Body of pancreas (tissue), 4 donors: ENCODE measurements at regions not wholly inside any gene's neighbourhood (a gene's known extent, or its start where the extent isn't known, plus 50 kb on each side); places are given as distances from the start of the nearest gene placed in this dataset.

Experiments used
- ATAC-seq: fragments of 150-250 bp; one replicate; pipeline ENCODE4 v1.9.1; 2016
- DNase-seq, 4 donors: peaks; one replicate each; pipeline ENCODE4 v3.0.0-alpha.2; 2019
- H3K27ac ChIP-seq, 4 donors: fragments of 200-600 bp; sonication (generic); 1 replicate in 3 of 4; 2 replicates in 1 of 4; pipeline versions ENCODE4 v1.5.1 to v1.6.1; 2016 to 2019; ENCODE audit warnings: mild to moderate bottlenecking in 1 of 4, mixed read lengths in 1 of 4, moderate library complexity in 1 of 4
- H3K27me3 ChIP-seq, 2 donors: fragments of 200-600 bp; sonication (generic); one replicate each; pipeline ENCODE4 v1.6.0; 2016; ENCODE audit warnings: mild to moderate bottlenecking in 1 of 2
- H3K36me3 ChIP-seq, 2 donors: fragments of 200-600 bp; sonication (generic); replicated peaks in 1 of 2; 2 replicates each; pipeline ENCODE4 v1.5.1; 2016; ENCODE audit warnings: low read depth in 2 of 2; ENCODE audit not compliant: insufficient read depth in 1 of 2
- H3K4me1 ChIP-seq: fragments of 200-600 bp; sonication (generic); one replicate; pipeline ENCODE4 v1.6.0; 2016
- H3K4me3 ChIP-seq, 2 donors: fragments of 200-600 bp; sonication (generic); 1 replicate in 1 of 2; 2 replicates in 1 of 2; pipeline ENCODE4 v1.5.1; 2016 to 2019
- H3K9me3 ChIP-seq, 3 donors: fragments of 200-600 bp; sonication (generic); 1 replicate in 2 of 3; 2 replicates in 1 of 3; pipeline ENCODE4 v1.5.1; 2016
- CTCF ChIP-seq, 7 experiments: fragments of 450-650 bp in 4 of 7; fragments of 200-600 bp in 3 of 7; sonication (generic) in 3 of 7; IDR thresholded peaks; one replicate each; pipeline ENCODE4 v1.5.1; 2016 to 2019; ENCODE audit warnings: antibody characterized with exemption in 7 of 7
- POLR2A ChIP-seq, 3 donors: fragments of 450-650 bp; IDR thresholded peaks; one replicate each; pipeline ENCODE4 v1.6.1; 2016; ENCODE audit warnings: antibody characterized with exemption in 3 of 3, mild to moderate bottlenecking in 2 of 3
- WGBS, 2 donors: methylation state at CpG; one replicate each; pipeline ENCODE4 v1.1.5; 2017; 5-methylcytosine and 5-hydroxymethylcytosine counted together
- intact Hi-C: fragments of 100-400 bp; cut with DNase I; formaldehyde crosslinking; loops from one replicate; pipeline ENCODE4 v1.15.1; 2023

- no peak overlapping the region for H3K27ac ChIP-seq
- H3K27me3 ChIP-seq, result no peaks in the 10 kb centered on the region
- no peak overlapping the region for H3K4me3 ChIP-seq
- ATAC-seq (no peak), DNase-seq (no peak)
- no peaks in the 10 kb centered on the region for H3K9me3 ChIP-seq
- TF ChIP-seq CTCF (IDR thresholded peaks at IDR 0.05), result no peak
- TF ChIP-seq POLR2A (IDR thresholded peaks at IDR 0.05), result no peak
- no peaks in the 10 kb centered on the region for H3K36me3 ChIP-seq
- peaks cover 7% of the 10 kb centered on the region for H3K4me1 ChIP-seq
- 30 to 79% methylated on average over 1 of the region's 1 CpG for WGBS, 2 donors
- intact Hi-C loops, result no loop called here
These were observed 140.4 kb downstream of the PMP22 start for GRCh38 chr17:15124746-15125145.

DNA sequence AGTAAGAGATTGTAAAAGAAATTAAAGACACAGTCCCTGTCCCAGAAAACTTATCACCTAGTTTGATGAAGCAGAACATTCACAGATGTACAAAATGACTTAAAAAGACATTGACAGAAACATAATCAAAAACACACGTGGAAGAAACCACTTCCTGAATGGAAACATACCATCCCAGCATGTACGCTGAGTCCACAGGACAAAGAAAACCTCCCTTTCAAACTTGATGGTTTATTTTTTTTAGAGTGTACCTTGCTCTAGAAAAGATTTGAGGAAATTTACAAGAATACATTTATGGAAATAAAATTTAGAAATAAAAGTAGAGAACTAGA is 140.9 kb downstream of the PMP22 start:
- ATAC-seq, result no peak
- intact Hi-C loops, result no loop called here
- TF ChIP-seq POLR2A (IDR thresholded peaks at IDR 0.05) (no peak), CTCF (IDR thresholded peaks at IDR 0.05) (no peak)

DNA sequence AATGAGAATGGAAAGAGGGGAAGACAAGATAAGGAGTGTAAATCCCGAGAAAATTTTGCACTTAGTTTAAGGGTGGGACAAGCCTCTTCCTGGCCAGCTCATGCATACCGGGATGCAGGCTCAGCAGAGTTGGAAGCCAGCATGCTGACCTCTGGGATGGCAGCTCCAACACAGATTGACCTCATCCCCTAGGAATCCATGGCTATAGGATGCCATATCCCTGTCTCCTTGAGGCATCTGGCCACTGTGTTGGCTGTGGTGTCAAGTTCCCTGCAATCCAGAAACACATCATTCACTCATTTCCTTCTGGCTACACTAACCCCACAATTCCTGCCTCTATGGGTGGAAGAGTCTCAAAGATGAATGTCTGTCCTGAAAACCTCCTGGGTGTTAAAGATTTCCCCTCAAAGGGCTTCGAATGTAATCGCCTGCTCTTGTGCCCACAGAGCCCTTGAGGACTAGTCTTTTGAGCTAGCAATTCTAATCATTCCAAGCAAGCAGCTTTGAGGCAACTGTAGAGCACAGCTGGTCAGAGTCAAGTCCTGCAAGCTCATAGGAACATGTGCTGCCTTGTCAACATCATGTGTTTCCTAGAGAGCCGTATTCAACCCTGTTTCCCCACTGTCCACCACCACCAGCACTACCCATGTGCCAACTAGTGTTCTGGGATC is 141.4 kb downstream of the PMP22 start:
- TF ChIP-seq CTCF (IDR thresholded peaks at IDR 0.05) (no peak), POLR2A (IDR thresholded peaks at IDR 0.05) (no peak)
- H3K4me3 ChIP-seq, result no peak overlapping the region
- DNase-seq, result no peak
- peaks cover 7% of the 10 kb centered on the region for H3K4me1 ChIP-seq
- no peak for ATAC-seq
- no peaks in the 10 kb centered on the region for H3K36me3 ChIP-seq
- H3K27me3 ChIP-seq, result no peaks in the 10 kb centered on the region
- H3K27ac ChIP-seq, result no peak overlapping the region
- no peaks in the 10 kb centered on the region for H3K9me3 ChIP-seq
- WGBS, 2 donors, result 65 to 68% methylated on average over 5 of the region's 5 CpGs
- intact Hi-C loops, result no loop called here

More for the DNA sequence above, 140.9 kb downstream of the PMP22 start:
- Histone ChIP-seq H3K36me3 (no peaks in the 10 kb centered on the region), H3K27ac (no peak overlapping the region), H3K4me3 (no peak overlapping the region), H3K27me3 (no peaks in the 10 kb centered on the region), H3K9me3 (no peaks in the 10 kb centered on the region), H3K4me1 (peaks cover 7% of the 10 kb centered on the region)
- 43 to 56% methylated on average over 2 of the region's 2 CpGs for WGBS, 2 donors
- no peak for DNase-seq

DNA sequence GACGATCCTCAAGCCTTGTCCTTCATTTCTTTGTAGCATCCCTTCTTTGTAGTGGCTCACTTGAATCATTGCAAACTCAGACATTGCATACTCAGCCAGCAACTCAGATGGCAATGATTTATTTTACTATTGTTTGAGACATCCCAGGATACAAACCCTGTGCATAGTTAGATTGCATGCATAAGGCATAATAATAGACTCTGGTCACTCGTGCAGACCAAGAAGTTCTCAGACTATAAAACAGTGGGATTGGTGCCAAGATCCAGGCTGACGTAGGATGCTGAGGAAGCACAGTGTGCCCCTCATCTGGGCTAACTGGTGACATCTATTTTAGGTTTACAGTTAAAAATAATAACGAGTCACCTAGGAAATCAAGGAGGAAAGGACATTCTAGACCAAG is 142.3 kb downstream of the PMP22 start:
- Histone ChIP-seq H3K4me1 (peaks cover 7% of the 10 kb centered on the region), H3K27me3 (no peaks in the 10 kb centered on the region), H3K4me3 (no peak overlapping the region), H3K36me3 (no peaks in the 10 kb centered on the region), H3K27ac (no peak overlapping the region), H3K9me3 (no peaks in the 10 kb centered on the region)
- ATAC-seq, result no peak
- intact Hi-C loops, result no loop called here
- no peak for TF ChIP-seq POLR2A (IDR thresholded peaks at IDR 0.05)
- TF ChIP-seq CTCF (IDR thresholded peaks at IDR 0.05), result no peak
- WGBS, 2 donors, result 56 to 61% methylated on average over 4 of the region's 4 CpGs
- DNase-seq, result no peak

- 64 to 71% methylated on average over 2 of the region's 2 CpGs for WGBS, 2 donors
These were observed 143.7 kb downstream of the PMP22 start for GRCh38 chr17:15121426-15121825.

More at GRCh38 chr17:15121426-15121825, 143.7 kb downstream of the PMP22 start:
- no peak for ATAC-seq
- intact Hi-C loops, result no loop called here
- TF ChIP-seq CTCF (IDR thresholded peaks at IDR 0.05) (no peak), POLR2A (IDR thresholded peaks at IDR 0.05) (no peak)
- H3K4me1 ChIP-seq, result peaks cover 7% of the 10 kb centered on the region
- DNase-seq, result no peak
- no peaks in the 10 kb centered on the region for H3K36me3 ChIP-seq
- H3K4me3 ChIP-seq, result no peak overlapping the region
- peaks cover 0 to 3% (median 0%) of the 10 kb centered on the region in 3 donors for H3K9me3 ChIP-seq
- no peaks in the 10 kb centered on the region for H3K27me3 ChIP-seq
- no peak overlapping the region for H3K27ac ChIP-seq
